ENCODE measurements at regions not wholly inside any gene's neighbourhood (a gene's known extent, or its start where the extent isn't known, plus 50 kb on each side); places are given as distances from the start of the nearest gene placed in this dataset.

DNA sequence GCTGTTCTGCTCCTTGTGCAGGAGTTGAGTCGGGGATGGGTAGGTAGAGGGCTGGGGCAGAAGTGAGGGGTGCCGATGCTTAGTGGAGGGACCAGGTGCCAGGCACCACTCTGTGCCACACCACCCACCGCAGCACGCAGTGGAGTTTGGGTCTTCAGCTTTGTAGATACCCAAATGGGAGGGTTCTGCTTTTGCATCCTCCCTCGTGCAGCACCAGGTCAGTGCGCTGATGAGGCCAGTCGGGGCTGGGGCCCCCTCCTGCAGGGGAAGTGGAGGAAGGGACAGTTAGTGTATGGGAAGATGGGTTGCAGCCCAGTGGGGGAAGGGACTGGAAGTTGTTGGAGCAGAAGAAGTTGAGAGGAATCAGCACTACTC is 244.0 kb downstream of the RHOU start:
- DNase-seq, result no peak

DNA sequence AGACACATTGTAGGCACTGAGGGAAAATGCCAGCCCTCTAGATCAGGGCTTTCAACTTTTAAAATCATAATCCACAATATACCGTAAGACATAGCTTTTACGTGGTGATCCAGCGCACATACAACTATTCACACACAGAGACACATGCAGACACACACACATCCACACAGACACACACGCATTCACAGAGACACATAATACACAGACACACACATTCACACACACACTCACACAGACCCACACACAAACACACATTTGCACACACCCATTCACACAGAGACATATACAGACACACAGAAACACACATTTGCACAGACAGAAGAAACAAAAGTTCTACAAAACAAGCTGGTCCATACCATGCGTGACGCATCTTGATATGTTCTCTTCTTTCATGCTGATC is 244.5 kb downstream of the RHOU start:
- no peak for DNase-seq

DNA sequence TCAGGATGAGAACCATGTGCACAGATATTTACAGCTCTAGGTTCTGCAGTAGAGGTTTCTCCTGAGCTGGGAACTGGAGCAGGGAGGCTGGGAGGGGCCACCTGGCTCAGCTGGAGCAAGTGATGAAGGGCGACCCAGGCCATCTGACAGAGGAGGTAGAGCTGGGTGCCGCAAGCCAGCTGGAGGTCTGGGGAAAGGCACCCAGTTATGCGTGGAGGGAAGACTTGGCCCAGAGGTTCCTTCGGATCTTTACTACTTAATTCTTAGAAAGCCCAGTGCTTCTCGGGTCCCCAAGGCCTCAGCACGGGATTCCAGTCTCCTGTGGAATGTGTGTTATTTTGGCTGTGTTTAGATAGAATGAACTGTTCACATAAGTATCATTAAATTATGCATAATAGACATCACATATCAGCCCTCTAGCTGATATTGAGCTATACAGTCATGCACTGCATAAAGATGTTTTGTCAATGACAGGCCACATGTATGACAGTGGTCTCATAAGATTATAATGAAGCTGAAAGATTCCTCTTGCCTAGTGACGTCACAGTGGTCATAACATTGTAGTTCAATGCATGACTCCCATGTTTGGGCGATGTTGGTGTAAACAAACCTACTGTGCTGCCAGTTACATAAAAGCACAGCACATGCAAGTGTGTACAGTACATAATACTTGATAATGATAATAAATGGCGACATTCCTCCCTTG is 245.1 kb downstream of the RHOU start:
- DNase-seq, result no peak

DNA sequence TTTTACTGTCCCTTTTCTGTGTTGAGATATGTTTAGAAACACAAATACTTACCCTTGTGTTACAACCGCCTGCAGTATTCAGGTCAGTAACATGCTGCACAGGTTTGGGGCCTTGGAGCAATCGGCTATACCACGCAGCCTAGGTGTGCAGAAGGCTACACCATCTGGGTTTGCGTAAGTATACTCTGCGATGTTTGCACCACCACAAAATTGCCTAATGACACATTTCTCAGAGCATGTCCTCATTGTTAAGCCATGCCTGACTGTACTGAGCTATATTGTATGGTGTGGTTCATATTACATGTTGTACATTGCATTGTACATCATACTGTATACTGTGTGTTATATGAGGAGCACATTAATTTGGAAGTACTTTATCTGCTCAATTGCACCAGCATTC is 247.4 kb downstream of the RHOU start:
- DNase-seq, result no peak

DNA sequence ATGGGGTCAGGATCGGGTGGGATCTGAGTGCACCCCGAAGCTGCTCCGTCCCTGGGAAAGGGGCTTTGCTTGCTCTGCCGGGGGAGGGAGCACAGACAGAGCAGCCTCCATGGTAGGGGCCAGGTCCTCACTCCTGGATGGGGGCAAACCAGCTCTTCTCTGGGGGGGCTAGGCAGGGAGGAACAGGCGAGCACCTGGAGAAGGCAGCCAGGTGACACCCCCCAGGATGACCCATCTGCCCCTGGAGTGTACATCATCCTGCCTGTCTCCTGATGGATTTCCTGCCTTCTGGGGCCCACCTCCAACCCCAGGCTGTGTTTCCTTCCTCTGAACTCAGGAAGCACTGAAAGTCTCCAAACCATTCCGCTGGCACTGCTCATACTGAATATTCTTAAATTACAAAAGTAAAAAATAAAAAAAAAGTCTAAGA is 248.0 kb downstream of the RHOU start:
- no peak for DNase-seq

DNA sequence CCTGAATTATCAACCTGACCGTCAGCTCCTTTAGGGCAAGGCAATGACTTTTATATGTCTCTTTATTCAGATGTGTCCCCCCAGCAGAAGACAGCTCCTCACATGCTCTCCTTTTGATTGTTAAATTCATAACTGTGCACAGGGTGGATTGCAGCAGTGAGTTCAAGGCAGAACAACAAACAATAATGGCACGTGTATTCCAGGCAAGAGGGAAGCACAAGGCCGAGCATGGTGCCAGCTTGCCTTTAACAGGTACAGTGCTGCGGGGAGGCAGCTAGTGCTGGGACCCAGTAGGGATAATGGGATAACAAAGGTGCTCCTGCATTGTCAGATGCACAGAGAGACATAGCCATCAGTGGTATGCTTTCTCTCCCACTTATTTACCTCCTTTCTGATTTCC is 248.4 kb downstream of the RHOU start:
- no peak for DNase-seq

DNA sequence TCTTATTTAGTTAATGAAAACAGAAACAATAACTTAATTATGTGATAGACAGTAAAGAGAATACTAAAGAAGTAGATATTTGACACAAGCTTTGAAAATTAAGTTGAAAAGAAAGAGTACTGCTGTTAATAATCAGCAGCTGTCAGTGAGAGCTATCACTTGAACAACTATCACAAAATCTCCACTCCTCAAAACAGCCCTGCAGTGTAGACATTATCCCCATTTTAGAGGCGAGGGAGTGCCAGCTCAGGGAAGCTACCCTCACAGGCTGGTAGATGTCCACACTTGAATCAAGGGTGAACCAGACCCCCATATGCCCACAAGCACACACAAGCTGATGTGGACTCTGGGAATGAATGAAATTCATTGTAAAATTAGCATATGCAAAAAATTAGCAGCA is 248.8 kb downstream of the RHOU start:
- DNase-seq, result no peak

DNA sequence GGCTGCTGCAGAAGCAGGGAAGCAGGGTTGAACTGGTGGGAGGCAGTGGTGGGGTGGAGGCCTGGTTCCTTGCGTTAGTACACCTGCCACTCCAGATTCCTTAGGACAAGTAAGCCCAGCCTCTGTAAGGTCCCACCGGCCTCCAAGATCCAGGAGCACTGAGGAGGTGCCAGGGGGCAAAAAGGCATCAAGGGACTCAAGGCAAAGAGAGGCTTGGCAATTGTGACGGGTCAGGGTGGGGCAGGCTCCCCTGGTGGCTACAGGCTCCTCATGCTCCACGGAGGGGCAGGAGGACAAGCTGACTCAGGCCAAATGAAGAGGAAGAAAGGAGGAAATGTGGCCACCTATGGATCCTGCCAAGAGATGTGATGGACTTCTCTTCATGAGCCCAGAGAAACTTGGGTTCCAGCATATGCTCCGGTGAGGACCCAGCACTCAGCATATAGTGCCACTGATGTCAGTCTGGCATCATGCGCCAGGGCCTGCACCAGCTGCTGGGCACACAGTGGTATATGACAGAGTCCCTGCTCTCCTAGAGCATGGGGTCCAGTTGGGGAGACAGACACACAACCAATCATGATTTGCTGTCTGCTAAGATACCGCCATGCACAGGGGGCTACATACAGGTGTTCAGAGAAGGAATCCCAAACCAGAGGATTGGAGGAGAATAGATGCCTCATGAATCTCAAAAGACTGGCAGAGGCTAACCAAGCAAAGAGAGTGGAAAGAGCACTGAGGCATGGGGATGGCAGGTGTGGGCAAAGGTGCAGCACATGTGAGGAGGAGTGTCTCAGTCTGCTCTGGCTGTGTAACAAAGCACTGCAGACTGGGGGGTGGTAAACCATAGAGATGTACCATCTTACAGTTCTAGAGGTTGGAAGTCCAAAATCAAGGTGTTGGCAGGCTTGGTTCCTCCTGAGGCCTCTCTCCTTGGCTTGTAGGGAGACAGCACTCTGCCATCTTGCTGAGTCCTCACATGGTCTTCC is 249.7 kb downstream of the RHOU start:
- DNase-seq, result no peak

DNA sequence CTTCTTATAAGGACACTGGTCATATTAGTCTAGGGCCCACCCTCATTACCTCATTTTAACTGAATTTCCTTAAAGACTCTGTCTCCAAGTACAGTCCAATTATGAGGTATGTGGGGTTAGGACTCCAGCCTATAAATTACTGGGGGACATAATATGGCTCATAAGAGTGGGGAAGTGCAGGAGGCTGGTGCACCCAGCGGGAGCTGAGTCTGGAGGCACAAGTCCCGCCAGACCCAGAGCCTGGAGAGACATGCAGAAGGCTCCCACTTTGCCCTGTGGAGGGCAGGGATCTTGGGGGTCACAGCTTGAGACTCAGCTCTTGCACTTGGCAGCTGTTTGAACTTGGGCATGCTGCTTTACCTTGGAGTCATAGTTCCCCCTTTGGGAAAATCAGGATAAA is 250.4 kb downstream of the RHOU start:
- DNase-seq, result no peak

DNA sequence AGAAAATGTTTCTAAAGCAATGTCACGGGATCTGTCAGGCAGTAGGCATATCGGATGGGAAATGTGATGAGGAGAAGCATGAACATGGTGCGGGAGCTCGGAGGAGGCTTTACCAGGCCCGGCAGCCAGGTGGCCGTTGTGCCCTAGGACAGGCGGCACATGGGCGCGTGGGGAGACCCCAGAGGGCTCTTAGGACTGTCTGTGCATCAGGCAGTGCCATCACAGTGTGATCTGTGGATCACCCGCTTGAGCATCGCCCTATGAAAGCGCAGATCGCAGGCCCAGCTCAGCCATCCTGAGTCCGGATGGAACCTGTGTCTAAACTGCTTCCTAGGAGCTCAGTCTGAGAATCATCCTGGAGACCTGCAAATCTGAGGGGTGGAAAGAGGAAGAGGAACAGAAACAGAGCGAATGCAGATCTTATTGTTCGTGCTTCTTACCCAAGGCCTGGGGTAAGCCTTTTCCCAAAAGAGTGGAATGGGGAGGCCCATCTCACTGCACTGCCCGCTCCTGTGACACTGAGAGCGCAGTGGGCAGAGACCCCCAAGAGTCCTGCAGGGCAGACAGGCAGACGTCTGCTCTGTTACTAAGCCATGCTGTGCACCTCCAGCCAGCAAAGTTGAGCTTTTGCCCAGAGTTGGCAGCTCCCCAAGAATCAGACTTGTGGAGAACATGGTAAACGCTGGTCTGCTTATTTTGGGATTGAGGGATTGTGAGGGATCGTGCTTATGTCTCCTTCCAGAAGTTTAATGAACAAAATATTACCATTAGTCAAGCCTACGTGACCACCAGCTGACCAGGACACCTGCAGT is 251.0 kb downstream of the RHOU start:
- DNase-seq, result no peak

DNA sequence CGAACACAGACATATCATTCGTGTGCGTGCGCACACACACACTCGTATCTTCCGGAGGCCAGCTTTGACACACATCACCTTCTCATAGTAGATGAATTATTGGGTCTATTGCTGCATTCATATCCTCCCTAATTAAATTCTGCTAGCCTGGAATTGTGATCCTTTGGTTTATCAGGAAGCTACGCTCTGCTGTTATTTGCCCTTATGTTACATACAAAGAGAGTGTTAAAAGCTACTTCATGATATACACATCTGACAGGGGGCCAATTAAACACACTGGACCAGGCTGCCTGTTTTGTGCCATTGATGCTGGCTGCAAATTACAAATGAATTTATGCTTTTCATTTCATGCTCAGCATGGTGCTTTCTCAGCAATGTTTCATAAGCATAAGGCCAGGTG is 252.0 kb downstream of the RHOU start:
- no peak for DNase-seq

DNA sequence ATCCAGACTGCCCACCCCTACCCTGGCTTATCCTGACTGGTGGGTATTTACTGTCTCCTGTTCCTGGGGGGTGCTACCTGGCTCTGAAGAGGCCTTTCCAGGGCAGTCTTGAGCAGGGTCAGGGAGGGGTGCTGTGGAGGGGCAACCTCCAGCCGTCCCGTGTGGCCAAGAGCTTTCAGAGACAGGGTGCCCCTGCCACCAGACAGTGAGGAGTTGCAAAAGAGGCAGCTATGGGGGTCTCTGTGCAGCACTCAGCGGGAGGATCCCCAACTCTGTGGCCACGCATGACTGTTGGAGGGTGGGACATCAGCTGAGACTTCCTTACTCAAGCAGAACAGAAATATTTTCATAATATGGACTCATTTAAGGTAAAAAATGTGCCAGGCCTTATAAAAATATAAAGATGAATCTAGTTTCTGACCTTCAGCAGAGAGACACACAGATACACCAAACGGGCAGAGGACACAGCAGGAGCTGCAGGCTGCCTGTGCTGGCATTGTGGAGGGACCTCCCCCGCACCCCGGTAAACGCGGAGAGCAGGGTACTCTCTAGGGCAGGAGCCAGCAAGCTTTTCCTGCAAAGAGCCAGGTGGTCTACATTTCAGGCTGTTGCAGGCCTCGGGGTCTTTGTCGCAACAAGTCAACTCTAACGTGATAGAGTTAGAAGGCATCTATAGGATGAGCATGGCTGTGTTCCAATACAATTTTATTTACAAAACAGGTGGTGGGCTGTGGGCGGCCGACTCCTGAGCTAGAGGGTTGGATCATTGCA is 252.6 kb downstream of the RHOU start:
- DNase-seq, result no peak

DNA sequence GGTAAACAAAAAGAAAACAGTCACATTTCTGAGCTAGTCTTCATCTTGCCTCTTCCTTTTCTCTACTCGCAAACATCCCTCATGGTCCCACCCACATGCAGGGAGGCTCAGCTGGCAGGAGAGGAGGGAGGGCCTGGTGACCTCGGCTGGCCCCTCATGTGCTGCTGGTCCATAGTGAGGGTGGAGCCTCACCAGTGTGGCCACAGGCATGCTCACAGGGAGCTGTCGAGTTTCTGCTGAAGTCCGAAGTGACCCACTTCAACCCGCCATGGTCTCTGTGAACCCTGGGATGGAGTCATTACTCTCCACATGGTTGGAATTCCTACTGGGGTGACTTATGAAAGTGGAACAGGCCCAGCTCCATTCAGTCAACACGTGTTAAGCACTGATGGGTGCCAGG is 253.4 kb downstream of the RHOU start:
- DNase-seq, result no peak

DNA sequence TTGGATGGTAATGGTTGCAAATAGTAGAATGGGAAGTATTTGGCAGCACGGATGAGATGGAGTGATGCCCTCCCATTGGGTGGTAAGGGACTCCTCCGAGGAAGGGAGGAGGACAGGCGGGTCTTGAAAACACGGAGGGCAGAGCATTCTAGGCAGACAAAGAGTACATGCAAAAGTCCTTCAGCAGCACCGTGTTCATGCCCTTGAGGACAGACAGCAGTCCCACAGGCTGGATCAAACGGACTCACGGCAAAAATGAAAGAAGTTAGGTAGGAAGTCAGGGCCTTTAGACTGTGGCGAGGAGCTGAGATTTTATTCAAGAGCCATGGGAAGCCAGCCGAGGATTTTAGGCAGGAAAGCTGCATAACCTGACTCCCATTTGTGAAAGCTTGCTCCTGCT is 253.9 kb downstream of the RHOU start:
- no peak for DNase-seq

DNA sequence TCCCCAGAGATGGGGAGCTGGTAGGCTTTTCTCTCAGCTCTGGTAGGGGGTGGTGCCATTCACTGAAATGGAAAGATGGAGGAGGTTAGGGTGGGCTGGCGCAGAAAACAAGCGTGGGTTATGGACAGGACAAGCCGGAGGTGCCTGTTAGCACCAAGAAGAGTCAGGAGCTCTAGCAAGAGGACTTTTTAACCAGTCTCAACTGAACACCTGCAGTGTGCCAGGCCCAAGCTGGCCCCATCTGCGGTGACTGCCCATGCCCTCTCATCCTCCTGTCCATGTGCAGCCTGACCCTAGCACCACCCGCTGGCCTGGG is 254.4 kb downstream of the RHOU start:
- no peak for DNase-seq

DNA sequence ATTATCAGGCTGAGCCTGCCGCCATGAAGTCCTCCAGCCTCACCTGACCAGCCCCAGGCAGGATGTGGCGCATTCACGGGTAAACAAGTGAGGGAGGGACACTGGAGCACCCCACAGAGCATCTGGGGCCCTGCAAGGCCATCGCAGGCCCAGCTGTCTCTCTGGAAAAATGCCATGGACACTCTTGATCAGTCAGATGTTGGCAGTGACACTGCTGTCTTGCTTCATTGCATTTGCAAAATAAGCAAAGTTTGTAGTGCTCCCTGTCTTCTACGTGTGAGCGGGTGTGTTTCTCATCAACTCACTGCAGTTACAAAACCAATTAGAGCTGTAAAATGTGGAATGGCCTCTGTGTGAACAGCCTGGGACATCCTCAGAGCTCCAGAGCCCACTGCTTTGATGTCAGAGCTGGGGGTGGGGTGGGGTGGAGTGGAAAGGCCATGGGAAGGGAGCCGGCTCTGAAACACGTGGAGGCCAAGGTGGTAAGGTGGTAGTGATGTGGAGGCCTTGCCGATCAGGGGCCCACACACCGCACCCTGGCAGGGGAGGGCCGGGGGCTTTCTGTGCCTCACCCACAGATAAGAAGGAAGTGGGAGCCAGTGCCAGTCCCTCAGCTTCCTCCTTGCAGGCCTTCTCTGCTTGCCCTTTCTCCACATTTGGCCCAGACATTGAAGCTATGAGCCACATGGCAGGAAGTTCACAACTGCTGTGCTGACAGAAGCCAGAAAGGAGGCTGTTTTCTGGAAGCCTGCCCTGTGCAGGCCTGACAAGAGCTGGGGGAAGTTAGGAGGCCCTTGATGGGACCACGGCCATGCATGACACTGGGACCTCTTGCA is 254.9 kb downstream of the RHOU start:
- DNase-seq, result peak; percentile 93

DNA sequence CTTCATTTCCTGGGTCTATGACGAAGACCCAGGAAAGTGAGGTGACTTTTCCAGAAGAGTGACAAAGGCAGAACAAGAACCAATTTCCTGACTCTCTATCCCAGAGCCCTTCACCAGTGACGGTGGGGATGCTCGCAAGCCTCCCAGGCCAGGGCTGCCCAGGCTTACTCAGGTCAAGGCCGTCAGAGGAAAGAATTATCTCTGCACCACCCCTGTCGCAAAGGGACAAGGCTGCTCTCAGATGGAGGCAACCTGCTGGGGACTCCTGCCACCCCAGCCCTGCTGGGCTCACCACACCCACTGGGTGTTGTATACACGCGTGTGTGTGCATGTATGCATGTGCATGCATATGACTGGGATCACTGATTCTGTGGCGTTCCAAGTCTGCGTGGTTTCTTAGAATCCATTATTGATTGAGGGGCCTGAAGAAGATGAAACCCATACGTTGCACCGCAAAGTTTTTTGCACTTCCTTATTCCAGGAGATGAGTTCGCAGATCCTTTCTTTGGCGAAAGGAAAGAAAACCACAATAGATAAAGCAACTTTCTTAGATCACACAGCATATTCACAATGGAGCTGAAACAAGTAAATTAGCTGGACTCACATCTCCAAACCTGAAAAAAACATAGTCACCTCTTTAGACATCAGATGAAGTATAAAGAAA is 255.8 kb downstream of the RHOU start:
- DNase-seq, result no peak

DNA sequence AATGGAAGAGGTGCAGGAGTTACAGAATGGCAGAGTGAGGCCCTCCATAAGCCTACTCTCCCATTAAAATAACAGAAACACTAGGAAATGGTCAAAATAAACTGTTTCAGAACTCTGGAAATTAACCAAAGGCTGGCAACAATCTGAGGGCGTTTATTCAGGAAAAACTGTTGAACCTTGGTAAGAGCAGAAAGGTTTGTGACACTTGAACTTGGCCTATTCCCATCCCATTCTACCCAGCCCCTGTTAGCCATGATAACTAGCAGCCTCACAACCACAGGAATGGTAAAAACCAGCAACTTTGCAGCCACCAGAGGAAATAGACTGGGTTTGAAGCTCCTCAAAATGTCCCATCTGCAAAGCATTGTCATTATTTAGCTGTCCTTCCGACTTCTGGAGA is 256.8 kb downstream of the RHOU start:
- DNase-seq, result no peak

DNA sequence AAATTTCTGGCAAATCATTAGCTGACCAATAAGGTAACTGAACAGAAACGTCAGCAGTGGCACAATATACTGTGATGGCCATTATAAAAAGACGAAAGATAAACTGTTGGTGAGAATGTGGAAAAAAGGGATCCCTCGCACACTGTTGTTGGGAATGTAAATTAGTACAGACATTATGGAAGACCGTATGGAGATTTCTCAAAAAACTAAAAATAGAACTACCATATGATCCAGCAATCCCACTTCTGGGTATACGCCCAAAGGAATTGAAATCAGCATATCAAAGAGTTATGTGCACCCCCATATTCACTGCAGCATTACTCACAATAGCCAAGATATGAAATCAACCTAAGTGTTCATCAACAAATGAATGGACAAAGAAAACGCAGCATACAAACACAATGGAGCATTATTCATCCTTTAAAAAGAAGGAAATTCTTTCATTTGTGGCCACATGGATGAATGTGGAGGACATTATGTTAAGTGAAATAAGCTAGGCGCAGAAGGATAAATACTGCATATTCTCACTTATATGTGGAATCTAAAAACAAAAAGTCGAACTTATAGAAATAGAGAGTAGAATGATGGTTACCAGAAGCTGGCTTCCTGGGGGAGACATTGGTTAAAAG is 257.7 kb downstream of the RHOU start:
- no peak for DNase-seq

DNA sequence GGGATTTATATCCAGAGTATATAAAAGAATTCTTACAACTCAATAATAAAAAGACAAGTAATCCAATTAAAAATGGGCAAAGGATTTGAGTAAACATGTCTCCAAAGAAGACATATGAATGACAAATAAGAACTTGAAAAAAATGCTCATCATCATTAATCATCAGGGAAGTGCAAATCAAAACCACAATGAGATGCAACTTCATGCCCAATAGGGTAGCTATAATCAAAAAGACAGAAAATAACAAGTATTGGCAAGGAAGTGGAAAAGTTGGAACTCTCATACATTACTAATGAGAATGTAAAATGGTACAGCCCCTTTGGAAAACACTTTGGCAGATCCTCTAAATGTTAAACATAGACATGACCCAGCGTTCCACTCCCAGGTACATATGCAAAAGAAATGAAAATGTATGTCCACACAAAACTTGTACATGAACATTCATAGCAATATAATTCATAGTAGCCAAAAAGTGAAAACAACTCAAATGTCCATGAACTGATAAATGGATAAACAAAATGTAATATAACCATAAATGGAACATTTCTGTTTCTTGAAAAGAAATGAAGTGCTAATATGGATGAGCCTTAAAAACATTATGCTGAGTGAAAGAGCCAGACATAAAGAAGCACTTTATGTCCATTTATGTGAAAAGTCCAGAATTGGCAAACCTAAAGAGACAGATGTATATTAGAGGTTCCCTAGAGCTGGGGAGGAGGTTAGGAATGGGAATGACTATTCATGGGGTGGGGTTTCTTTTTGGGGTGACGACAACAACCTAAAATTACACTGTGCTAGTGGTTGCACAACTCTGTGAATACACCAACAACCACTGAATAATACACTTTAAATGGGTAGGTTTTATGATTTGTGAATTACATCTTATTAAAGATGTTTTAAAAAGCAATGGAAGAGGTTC is 259.7 kb downstream of the RHOU start:
- no peak for DNase-seq
